SHP77 (cell line): ENCODE measurements at regions not wholly inside any gene's neighbourhood (a gene's known extent, or its start where the extent isn't known, plus 50 kb on each side); places are given as distances from the start of the nearest gene placed in this dataset.

Experiments used
- DNase-seq, 2 experiments: peaks; one replicate each; lab custom pipeline; 2025; lab: John Stamatoyannopoulos, UW

- no peak for DNase-seq
Observed at GRCh38 chrX:122771933-122772332, 412.1 kb upstream of the GRIA3 start.

DNA sequence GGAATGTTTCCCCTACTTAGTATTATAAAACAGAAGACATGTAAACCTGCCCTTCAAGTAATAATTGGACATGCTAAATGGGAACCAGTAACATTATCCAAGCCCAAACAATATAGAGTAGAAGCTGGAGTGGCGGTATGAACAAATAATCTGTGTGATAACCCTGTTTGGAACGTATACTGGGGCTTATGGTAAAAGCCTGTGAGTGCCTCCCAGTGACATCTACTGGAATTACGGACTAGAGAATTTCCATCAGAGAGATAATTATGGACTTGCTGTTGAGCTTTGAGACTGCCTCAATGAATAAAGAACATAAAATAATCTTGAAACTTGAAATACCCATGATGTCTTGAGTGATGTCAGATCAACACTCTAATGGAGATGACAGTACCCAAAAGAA is 406.3 kb upstream of the GRIA3 start:
- no peak for DNase-seq

DNA sequence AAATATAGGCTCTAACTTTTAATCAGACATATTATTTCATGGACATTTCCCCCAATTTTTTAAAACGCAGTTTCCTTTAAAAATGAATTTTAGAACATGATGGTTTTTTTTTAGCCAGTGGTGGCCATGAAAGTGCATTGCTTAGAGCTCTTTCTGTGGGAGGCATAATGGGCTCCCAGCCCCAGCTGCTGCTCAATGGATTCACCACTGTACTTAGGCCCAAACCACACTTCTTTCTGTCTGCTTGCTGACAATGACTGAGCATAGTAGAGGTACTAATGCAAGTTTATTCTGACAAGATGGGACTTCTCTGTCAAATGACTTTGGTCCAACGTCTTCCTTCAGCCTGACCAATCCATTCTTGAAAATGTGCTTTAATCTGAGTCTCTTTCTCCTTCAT is 400.2 kb upstream of the GRIA3 start:
- DNase-seq, result no peak

DNA sequence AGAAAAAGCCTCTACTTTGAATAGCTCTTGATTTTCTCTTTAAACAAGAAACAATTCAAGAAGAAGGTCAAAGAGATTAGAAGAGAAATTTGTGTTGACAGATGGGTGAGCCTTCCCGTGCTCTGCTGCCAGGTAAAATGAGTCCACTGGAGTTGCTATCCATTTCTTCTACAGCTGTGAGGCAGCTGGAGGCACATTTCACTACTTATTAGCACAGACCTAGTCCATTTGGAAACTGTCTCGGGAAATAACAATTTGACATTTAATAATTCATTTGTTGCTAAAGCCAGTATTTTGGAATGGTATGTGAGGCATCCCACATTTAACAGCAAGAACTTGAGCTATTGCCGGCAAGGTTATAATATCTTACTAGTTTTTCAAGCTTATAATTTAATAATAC is 396.8 kb upstream of the GRIA3 start:
- DNase-seq, result no peak

DNA sequence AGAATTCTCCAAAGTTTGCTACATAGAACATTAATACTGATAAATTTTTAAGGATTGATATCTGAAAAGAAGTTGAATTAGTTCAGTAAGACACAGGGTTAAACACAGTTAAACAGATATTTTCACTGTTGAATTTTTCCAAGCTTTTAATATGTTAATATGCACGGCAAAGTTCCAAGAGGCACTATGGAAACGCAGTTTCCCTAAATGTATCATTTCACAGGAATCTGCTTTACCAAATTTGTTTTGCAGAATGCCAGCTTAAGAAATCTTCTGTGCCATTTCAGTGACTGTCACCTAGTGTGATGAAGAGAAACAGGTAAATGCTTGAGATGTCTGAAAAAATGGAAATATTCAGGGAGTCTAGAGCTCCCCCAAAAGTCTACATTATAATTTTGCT is 395.9 kb upstream of the GRIA3 start:
- no peak for DNase-seq

DNA sequence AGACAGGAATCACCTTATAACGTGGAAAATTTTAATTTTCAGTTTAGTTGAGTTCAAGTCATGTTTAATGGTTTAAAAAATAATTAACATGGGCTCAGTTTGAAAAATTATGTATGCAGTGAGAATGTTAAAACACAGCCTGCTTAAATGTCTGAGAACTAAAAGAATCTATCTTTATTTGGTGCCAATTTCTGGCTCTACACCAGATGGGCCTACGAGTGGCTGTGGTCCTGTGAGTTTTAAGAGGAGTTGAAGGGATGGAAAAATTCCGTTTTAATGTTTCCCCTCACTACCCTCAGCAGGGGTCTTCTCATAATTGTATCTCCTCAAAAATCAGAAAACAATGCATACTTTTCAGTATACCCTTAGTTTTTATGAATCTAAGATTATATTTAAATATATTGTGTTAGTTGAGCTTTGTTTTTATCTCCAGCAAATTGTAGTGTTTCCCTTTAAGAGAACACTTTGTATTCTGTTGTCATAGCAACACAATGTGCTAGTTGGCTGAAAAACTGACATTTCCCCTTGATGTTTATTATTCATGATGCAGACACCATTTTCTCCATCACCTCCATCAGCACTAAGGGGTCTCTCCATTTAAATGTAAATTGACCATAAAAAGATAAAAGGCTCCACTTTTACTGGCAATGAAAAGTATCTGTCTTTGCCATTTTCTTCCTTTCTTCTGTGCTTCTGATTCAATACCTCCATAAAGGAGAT is 393.5 kb upstream of the GRIA3 start:
- DNase-seq, result no peak

DNA sequence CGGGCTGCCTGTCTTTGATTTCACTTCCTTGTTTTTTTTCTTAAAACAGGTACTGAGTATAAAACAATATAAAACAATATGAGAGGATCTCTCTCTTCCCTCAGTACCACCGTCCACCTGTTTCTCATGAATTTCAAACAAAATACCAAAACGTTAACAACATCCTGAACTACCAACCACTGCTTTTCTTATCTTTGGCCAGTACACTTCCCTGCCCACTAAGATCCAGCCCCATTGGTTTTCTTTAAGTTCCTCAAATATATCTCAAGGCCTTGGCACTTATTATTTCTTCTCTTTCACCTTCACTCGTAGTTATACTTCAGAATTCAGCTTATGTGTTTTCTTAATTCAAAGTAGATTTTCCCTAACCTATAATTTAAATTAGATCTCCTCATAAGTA is 370.2 kb upstream of the GRIA3 start:
- no peak for DNase-seq

- DNase-seq, result no peak
Observed at GRCh38 chrX:122816288-122816687, 367.8 kb upstream of the GRIA3 start.

DNA sequence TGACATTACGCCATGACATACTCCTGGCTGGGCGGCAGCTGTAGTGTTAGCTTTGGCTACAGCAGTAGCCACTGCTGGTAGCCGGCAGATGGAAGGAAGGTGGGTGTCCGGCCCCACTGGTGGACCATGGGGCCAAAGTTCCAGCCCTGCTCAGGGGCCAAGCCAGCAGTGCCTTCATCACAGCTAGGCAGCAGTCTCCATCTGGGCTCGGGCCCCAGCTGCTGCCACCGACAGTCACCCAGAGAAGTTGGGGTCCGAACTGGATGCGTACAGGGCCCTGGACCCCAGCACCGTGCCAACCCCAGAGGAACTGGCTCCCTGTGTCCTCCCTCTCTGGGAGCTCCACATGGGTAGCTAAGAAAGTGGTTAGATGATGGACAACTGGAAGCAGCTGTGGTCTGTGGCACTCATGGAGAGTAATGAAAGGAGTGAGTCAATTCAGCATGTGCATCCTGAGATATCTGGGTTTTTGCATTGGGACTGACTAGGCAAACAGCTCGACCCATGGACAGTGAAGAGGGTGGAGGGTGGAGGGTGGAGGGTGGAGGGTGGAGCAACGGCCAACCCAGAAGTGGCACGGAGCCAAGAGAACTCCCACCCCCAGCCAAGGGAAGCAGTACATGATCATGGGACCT is 366.6 kb upstream of the GRIA3 start:
- DNase-seq, result no peak

- DNase-seq, result no peak
Observed at GRCh38 chrX:122818068-122818467, 366.0 kb upstream of the GRIA3 start.

DNA sequence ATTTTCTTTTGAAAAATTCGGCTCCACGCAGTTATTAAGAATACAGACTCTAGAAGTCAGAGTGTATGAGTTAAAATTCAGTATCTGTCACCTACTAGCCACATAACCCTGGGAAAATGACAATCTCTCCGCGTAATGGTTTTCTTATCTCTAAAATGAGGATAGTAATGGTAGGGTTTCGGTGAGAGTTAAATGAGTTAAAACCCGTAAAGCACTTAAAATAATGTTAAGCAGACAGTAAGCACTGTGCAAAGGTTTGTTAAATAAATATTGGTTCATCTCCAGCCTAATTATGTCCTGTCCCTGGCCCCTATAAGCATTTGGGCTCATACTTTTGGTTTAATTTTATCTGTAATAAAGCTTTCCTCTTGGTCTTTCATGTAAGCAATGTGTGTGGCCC is 350.8 kb upstream of the GRIA3 start:
- no peak for DNase-seq

DNA sequence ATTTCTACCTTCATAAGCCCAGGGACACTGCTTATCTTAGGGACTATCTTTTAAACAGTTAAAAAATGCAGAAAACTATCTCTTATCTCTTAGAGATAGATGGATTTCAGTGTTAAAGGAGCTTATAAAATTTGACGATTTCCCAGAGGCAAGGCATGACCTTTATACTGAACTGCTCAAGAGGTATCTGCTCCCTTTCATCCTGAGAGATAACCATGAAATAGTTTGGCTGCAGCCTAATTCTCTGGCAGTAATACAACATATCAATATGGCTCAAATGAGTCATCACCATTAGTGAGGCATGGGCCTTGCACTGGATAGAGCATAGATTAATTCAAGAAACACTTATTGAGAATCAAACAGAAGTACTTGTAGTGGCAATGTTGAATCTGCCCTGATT is 348.2 kb upstream of the GRIA3 start:
- DNase-seq, result no peak

DNA sequence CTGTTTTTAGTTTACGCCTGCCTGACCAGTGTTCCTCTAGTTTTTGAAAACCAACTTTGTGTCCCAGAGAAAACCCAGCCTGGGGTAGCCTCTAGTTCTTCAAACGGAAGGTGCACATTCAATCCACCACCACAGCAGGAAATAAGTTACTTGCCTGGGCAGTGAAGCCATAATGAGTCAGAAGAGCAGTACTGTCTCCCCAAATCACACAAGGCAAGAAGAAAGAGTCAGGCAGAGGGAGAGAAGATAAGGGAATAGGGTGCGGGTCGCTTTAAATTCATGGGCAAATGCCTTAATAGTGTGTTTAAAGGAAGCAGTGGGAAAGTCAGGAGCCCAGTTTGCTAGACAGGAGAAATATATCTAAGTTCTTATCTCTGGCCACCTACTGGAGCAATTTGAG is 333.8 kb upstream of the GRIA3 start:
- no peak for DNase-seq

DNA sequence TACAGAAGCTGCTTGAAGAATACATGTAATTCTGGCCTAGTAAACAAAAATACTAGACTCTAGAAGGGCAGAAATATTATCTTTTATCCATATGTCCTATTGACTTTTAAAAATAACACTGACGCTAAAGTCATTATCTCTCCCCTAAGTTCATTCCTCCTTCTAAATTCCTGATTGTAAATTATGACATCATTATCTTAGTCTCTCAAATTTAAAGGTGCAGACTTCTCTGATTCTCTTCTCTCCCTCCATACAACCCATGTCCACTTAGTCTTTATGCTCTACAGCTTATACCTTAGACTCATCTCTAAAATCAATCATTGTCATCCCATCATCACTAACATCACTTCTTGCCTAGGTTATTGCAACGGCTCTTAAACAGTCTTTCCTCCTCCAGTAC is 327.9 kb upstream of the GRIA3 start:
- no peak for DNase-seq

- DNase-seq, result no peak
Observed at GRCh38 chrX:122857734-122858133, 326.3 kb upstream of the GRIA3 start.

DNA sequence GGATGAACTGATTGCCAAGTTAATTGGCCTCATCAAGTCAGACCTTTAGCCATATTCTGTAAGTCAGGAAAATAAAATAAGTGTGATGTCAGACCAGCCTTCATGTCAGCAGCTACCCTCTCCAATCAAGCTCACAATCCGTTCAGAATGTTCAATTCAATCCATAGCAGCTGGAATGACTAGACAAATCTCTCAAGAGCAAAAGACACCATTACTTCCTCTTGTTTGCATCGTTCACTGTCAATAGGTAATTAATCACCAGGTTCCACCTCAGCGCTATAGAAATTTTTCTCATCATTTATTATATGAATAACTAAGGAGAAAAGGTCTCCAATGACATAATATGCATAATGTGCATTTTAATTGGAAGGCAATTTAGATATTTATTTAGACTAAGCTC is 321.0 kb upstream of the GRIA3 start:
- no peak for DNase-seq

GRCh38 chrX:122866532-122866931 is 317.5 kb upstream of the GRIA3 start:
- DNase-seq, result no peak

- DNase-seq, result no peak
Observed at GRCh38 chrX:122868631-122869030, 315.4 kb upstream of the GRIA3 start.

- DNase-seq, result no peak
Observed at GRCh38 chrX:122869171-122869570, 314.9 kb upstream of the GRIA3 start.

DNA sequence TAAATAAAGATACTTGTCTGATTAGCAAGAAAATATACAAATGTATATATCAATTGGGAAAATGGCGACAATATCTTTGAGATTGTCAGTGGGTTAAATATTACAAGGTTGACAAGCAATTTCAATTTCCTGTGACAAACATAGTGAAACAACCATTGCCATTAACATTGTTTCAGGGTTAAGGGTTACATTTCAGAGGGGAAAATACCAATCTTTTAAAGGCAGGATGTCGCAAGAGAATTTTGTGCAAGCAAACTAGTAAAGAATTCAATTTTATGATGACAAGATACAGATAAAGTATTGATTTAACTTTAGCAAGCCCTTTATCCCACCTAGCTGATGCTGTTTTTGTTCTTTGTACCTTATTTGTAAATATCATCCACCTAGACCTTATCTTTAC is 305.8 kb upstream of the GRIA3 start:
- DNase-seq, result no peak

- DNase-seq, result no peak
Observed at GRCh38 chrX:122880952-122881351, 303.1 kb upstream of the GRIA3 start.

GRCh38 chrX:122890729-122891128 is 293.3 kb upstream of the GRIA3 start:
- no peak for DNase-seq

GRCh38 chrX:122906726-122907125 is 277.4 kb upstream of the GRIA3 start:
- DNase-seq, result no peak

- no peak for DNase-seq
Observed at GRCh38 chrX:122907375-122907774, 276.7 kb upstream of the GRIA3 start.
